Heart right ventricle (tissue), 16 donors: ENCODE measurements at regions not wholly inside any gene's neighbourhood (a gene's known extent, or its start where the extent isn't known, plus 50 kb on each side); places are given as distances from the start of the nearest gene placed in this dataset.

ENCODE experiments used
- ATAC-seq, 8 donors: fragments of 200-7000 bp; cut with Tn5 transposase; one replicate each; pipeline ENCODE4 v1.9.1; 2020; ENCODE audit warnings: mild to moderate bottlenecking in 8 of 8, moderate library complexity in 8 of 8, moderate number of reproducible peaks in 1 of 8
- DNase-seq, 2 donors: peaks; one replicate each; pipeline ENCODE4 v3.0.0-alpha.2; 2020
- H3K27ac ChIP-seq, 10 donors: fragments of 200-600 bp; sonication (generic) in 2 of 10; one replicate each; pipeline versions ENCODE4 v1.5.0 to v1.8.0; 2020 to 2022; ENCODE audit warnings: mild to moderate bottlenecking in 3 of 10
- H3K27me3 ChIP-seq, 7 donors: fragments of 200-600 bp; one replicate each; pipeline ENCODE4 v1.8.0; 2021 to 2022; ENCODE audit warnings: mild to moderate bottlenecking in 2 of 7
- H3K36me3 ChIP-seq, 9 donors: fragments of 200-600 bp; sonication (generic) in 1 of 9; one replicate each; pipeline versions ENCODE4 v1.5.0 to v1.8.0; 2020 to 2022; ENCODE audit warnings: mild to moderate bottlenecking in 2 of 9
- H3K4me1 ChIP-seq, 9 donors: fragments of 200-600 bp; sonication (generic) in 1 of 9; one replicate each; pipeline versions ENCODE4 v1.5.0 to v1.8.0; 2020 to 2022; ENCODE audit warnings: mild to moderate bottlenecking in 4 of 9
- H3K4me3 ChIP-seq, 10 donors: fragments of 200-600 bp; sonication (generic) in 2 of 10; one replicate each; pipeline versions ENCODE4 v1.5.0 to v1.8.0; 2020 to 2022; ENCODE audit warnings: mild to moderate bottlenecking in 7 of 10, moderate library complexity in 2 of 10
- H3K9me3 ChIP-seq, 11 donors: fragments of 200-600 bp in 10 of 11; sonication (generic) in 2 of 11; one replicate each; pipeline versions ENCODE4 v1.5.0 to v1.8.0; 2013 to 2022; ENCODE audit warnings: mild to moderate bottlenecking in 2 of 11, control low read depth in 1 of 11, moderate library complexity in 1 of 11
- WGBS, 2 donors: extraction: QIAGEN DNeasy Blood & Tissue Kit; methylation state at CpG; one replicate each; pipeline ENCODE4 v1.1.7; 2013; ENCODE audit warnings: inconsistent platforms in 1 of 2; 5-methylcytosine and 5-hydroxymethylcytosine counted together
- intact Hi-C, 10 donors: fragments of 100-400 bp; cut with DNase I; formaldehyde crosslinking; loops; one replicate each; pipeline versions ENCODE4 v1.11.1 to v1.14.2; 2022
- TF ChIP-seq, protein P1 (sequence below), 9 donors: fragments of 200-600 bp; sonication (generic) in 2 of 9; IDR thresholded peaks; one replicate each; pipeline versions ENCODE4 v1.5.0 to v1.8.0; 2021 to 2022; ENCODE audit warnings: antibody characterized with exemption in 9 of 9, mild to moderate bottlenecking in 5 of 9, moderate library complexity in 1 of 9
- donor health status: Arrhythmogenic right ventricular cardiomyopathy.
- donor health status: ischemic (EF 13 %, LVEDD 7.1; RV severe dilation, severe dysfunction).
- donor health status: healthy with polysubstance abuse.
- donor health status: DM: no; HTN: yes; CAD: no.
- donor health status: DM: no; HTN: no; CAD: no.
- donor health status: ischemic (EF 25% LVEDD 6.9; RV normal size, moderate dysfunction).
- donor health status: ischemic (EF 25% LVEDD 5.7; RV mildly dilated, moderate dysfunction).
- donor health status: healthy.
- donor health status: DM: yes; HTN: yes; CAD: no.
- donor health status: Ischemic cardiomyopathy.
- donor health status: ischemic (EF 35%, LVEDD 5.7; RV mildly dilated, moderate dysfunction).
- donor health status: nonischemic (EF 11% LVEDD 7.7; RV severe dilation, severe dysfunction).
- donor health status: DM: yes; HTN: yes; CAD: no.
- donor health status: PGD.
- donor health status: ischemic (EF 29% LVEDD 5.4; RV normal size, mild dysfunction).
- donor health status: nonischemic (EF 23%, LVEDD 6.1; RV moderate dilation, normal function).

DNA sequence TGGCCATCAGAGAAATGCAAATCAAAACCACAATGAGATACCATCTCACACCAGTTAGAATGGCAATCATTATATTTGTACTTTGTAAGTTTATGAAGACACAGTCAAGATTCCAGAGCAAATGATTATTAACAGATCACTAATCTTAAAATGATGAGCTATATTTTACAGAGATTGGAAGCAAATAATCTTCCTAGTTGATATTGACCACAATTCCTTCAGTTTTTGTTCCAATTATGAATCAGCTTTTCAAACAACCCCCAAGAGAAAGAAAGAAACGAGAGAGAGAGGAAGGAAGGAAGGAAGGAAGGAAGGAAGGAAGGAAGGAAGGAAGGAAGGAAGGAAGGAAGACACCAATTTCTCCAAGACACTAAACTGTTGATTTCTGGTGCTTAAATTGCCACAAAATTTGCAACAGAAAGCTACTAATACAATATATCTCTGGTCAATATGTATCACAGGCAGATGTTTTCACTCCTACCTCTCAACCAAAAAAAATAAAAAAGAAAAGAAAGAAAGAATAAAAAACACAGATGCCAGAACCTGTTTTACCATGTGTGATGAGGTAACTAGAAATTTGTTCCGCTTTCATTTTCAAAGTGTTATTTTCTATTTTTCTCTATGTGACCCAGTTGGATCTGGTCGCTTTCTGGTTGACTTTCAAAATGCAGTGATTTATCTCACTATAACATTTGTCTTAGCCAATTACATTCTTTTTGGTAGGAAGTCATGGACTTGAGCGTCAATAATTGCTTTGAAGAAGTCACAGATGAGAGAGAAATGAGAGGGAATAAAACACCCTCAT lies 1609.6 kb downstream of the SI start:
- ATAC-seq (no peak), DNase-seq (no peak)
- intact Hi-C loops: no loop called here
- H3K27me3 ChIP-seq: no peaks in the 10 kb centered on the region
- H3K4me1 ChIP-seq: no peaks in the 10 kb centered on the region
- H3K4me3 ChIP-seq: no peak overlapping the region
- no peak overlapping the region for H3K27ac ChIP-seq
- H3K9me3 ChIP-seq: peaks cover 0 to 14% (median 0%) of the 10 kb centered on the region in 11 donors
- H3K36me3 ChIP-seq: no peaks in the 10 kb centered on the region
- TF ChIP-seq, protein P1, sequence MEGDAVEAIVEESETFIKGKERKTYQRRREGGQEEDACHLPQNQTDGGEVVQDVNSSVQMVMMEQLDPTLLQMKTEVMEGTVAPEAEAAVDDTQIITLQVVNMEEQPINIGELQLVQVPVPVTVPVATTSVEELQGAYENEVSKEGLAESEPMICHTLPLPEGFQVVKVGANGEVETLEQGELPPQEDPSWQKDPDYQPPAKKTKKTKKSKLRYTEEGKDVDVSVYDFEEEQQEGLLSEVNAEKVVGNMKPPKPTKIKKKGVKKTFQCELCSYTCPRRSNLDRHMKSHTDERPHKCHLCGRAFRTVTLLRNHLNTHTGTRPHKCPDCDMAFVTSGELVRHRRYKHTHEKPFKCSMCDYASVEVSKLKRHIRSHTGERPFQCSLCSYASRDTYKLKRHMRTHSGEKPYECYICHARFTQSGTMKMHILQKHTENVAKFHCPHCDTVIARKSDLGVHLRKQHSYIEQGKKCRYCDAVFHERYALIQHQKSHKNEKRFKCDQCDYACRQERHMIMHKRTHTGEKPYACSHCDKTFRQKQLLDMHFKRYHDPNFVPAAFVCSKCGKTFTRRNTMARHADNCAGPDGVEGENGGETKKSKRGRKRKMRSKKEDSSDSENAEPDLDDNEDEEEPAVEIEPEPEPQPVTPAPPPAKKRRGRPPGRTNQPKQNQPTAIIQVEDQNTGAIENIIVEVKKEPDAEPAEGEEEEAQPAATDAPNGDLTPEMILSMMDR (IDR thresholded peaks at IDR 0.05): no peak
- 64 to 76% methylated on average over 4 of the region's 4 CpGs for WGBS, 2 donors

DNA sequence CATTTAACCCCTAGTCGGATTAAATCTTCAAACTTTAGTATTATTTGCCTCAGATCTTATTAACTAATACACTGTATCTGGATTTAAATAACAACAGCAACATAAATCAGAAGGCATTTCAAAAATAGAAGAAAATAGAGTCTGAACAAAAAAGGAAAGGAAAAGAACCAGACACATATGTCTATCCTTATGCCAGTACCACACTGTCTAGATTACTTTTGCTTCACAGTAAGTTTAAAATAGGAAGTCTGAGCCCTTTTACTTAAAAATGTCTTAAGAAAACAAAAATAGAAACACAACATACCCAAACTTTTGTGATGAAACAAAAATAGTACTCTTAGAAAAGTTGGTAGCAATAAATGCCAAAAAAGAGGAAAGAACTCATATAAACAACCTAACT lies 1615.8 kb downstream of the SI start:
- no peaks in the 10 kb centered on the region for H3K27me3 ChIP-seq
- H3K9me3 ChIP-seq: peaks cover 0 to 6% (median 0%) of the 10 kb centered on the region in 11 donors
- no peaks in the 10 kb centered on the region for H3K36me3 ChIP-seq
- WGBS, 2 donors: 55 to 74% methylated on average over 1 of the region's 1 CpG
- DNase-seq: no peak
- TF ChIP-seq, protein P1 (IDR thresholded peaks at IDR 0.05): no peak
- intact Hi-C loops: no loop called here
- H3K27ac ChIP-seq: no peak overlapping the region
- H3K4me1 ChIP-seq: no peaks in the 10 kb centered on the region
- no peak for ATAC-seq
- H3K4me3 ChIP-seq: no peak overlapping the region

DNA sequence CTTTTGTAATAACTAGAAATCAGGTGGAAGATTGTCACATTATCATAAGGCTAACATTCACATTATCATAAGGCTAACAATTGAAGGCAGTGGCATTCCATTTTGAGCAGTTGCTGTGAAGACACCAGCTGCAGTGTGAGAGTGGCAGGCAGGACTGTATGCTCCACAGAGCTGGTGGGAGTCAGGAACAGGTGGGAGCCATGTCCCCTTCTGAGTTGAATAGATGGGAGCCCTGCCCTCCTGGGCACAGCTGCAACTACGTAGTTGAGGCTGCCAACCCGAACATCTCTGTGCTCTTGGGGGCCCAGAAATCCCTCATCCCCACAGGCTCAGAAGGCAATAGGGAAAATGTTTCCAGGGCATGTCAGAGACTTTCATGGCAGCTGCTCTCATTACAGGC lies 1627.6 kb downstream of the SI start:
- intact Hi-C loops: no loop called here
- peaks cover 0 to 26% (median 11%) of the 10 kb centered on the region in 11 donors for H3K9me3 ChIP-seq
- TF ChIP-seq, protein P1 (IDR thresholded peaks at IDR 0.05): no peak
- no peak overlapping the region for H3K27ac ChIP-seq
- DNase-seq: no peak
- 74 to 79% methylated on average over 2 of the region's 2 CpGs for WGBS, 2 donors
- no peak for ATAC-seq
- H3K36me3 ChIP-seq: no peaks in the 10 kb centered on the region
- H3K27me3 ChIP-seq: no peaks in the 10 kb centered on the region
- no peak overlapping the region for H3K4me3 ChIP-seq
- H3K4me1 ChIP-seq: no peaks in the 10 kb centered on the region

DNA sequence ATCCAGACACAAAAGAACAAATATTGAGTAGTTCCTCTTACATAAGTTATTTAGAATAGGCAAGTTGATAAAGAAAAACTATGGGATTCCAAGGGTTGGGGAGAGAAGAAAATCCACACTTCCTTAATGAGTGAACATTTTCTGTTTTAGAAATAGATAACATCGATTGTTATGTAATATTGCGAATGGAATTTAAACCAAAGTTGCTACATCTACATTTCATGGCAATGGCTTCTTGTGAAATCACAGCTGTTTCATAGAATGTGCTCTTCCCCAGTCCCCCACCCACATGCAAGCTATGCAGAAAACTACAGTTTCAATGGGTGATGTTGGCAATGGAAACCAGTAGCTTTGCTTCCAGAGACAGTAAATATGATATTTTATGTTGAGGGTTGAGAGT lies 1639.5 kb downstream of the SI start:
- Histone ChIP-seq H3K9me3 (peaks cover 0 to 23% (median 0%) of the 10 kb centered on the region in 11 donors), H3K4me3 (no peak overlapping the region), H3K27me3 (no peaks in the 10 kb centered on the region), H3K4me1 (no peaks in the 10 kb centered on the region), H3K27ac (no peak overlapping the region), H3K36me3 (no peaks in the 10 kb centered on the region)
- DNase-seq (no peak), ATAC-seq (no peak)
- intact Hi-C loops: no loop called here
- TF ChIP-seq, protein P1 (IDR thresholded peaks at IDR 0.05): no peak
- WGBS, 2 donors: 88 to 93% methylated on average over 2 of the region's 2 CpGs
